SK-N-SH treated with all-trans-retinoic acid at 6 μM for 48 hours (cell line): ENCODE measurements at regions not wholly inside any gene's neighbourhood (a gene's known extent, or its start where the extent isn't known, plus 50 kb on each side); places are given as distances from the start of the nearest gene placed in this dataset.

Experiments used
- ATAC-seq: fragments of 200-7000 bp; cut with Tn5 transposase; 3 replicates; pipeline ENCODE4 v1.9.1; 2020; ENCODE audit warnings: mild to moderate bottlenecking, moderate library complexity
- ARNTL ChIP-seq: fragments of 450-650 bp; formaldehyde crosslinking; IDR thresholded peaks from 2 replicates; pipeline ENCODE4 v1.5.0; 2020; ENCODE audit warnings: low read depth, mild to moderate bottlenecking, moderate library complexity, borderline replicate concordance
- BACH2 ChIP-seq: fragments of 250-450 bp; sonication (Bioruptor Pico); IDR thresholded peaks from 2 replicates; pipeline ENCODE4 v1.9.0; 2021; ENCODE audit warnings: mild to moderate bottlenecking, borderline replicate concordance
- CSDC2 ChIP-seq: fragments of 250-450 bp; sonication (Bioruptor Pico); IDR thresholded peaks from 2 replicates; pipeline ENCODE4 v1.5.0; 2020; ENCODE audit warnings: mild to moderate bottlenecking, moderate library complexity
- ESRRG ChIP-seq: fragments of 250-450 bp; sonication (Bioruptor Pico); IDR thresholded peaks from 2 replicates; pipeline ENCODE4 v1.6.1; 2021; ENCODE audit warnings: mild to moderate bottlenecking
- GLIS3 ChIP-seq: fragments of 250-450 bp; sonication (Bioruptor Pico); IDR thresholded peaks from 2 replicates; pipeline ENCODE4 v1.5.0; 2020; ENCODE audit warnings: mild to moderate bottlenecking, moderate library complexity
- ISL1 ChIP-seq: fragments of 250-450 bp; sonication (Bioruptor Pico); IDR thresholded peaks from 2 replicates; pipeline ENCODE4 v2.1.2; 2022; ENCODE audit warnings: mild to moderate bottlenecking, moderate library complexity
- OSR1 ChIP-seq: fragments of 250-450 bp; sonication (Bioruptor Pico); IDR thresholded peaks from 2 replicates; pipeline ENCODE4 v1.8.0; 2022; ENCODE audit warnings: moderate library complexity, mild to moderate bottlenecking, inconsistent platforms
- PPARA ChIP-seq: fragments of 250-450 bp; sonication (Bioruptor Pico); IDR thresholded peaks from 2 replicates; pipeline ENCODE4 v1.5.0; 2020; ENCODE audit warnings: mild to moderate bottlenecking, borderline replicate concordance
- SNAI2 ChIP-seq: fragments of 250-450 bp; sonication (Bioruptor Pico); IDR thresholded peaks from 2 replicates; pipeline ENCODE4 v1.5.0; 2020; ENCODE audit warnings: mild to moderate bottlenecking, moderate library complexity
- TCF4 ChIP-seq: fragments of 250-450 bp; sonication (Bioruptor Pico); IDR thresholded peaks from 2 replicates; pipeline ENCODE4 v1.8.0; 2021; ENCODE audit warnings: mild to moderate bottlenecking, moderate library complexity, borderline replicate concordance
- TOX ChIP-seq: fragments of 250-450 bp; sonication (Bioruptor Pico); IDR thresholded peaks from 2 replicates; pipeline ENCODE4 v1.8.0; 2021; ENCODE audit warnings: mild to moderate bottlenecking, moderate library complexity, borderline replicate concordance
- ZC3H10 ChIP-seq: fragments of 250-450 bp; sonication (Bioruptor Pico); IDR thresholded peaks from 2 replicates; pipeline ENCODE4 v1.5.1; 2021; ENCODE audit warnings: mild to moderate bottlenecking, moderate library complexity
- ZFP3 ChIP-seq: fragments of 250-450 bp; sonication (Bioruptor Pico); IDR thresholded peaks from 2 replicates; pipeline ENCODE4 v1.5.0; 2020; ENCODE audit warnings: mild to moderate bottlenecking, moderate library complexity
- ZFP30 ChIP-seq: fragments of 450-650 bp; formaldehyde crosslinking; IDR thresholded peaks from 2 replicates; pipeline ENCODE4 v1.5.0; 2022; ENCODE audit warnings: mild to moderate bottlenecking, moderate library complexity
- ZNF565 ChIP-seq: fragments of 450-650 bp; formaldehyde crosslinking; conservative IDR thresholded peaks from 2 replicates; pipeline ENCODE4 v1.5.0; 2020; ENCODE audit warnings: low read depth, mild to moderate bottlenecking, moderate library complexity
- ZNF70 ChIP-seq: fragments of 450-650 bp; formaldehyde crosslinking; IDR thresholded peaks from 2 replicates; pipeline ENCODE4 v1.5.0; 2020; ENCODE audit warnings: mild to moderate bottlenecking, moderate library complexity
- ZNF8 ChIP-seq: fragments of 450-650 bp; formaldehyde crosslinking; IDR thresholded peaks from 2 replicates; pipeline ENCODE4 v1.5.0; 2020; ENCODE audit warnings: mild to moderate bottlenecking, moderate library complexity
- TF ChIP-seq, protein P1 (sequence below): fragments of 250-450 bp; sonication (Bioruptor Pico); IDR thresholded peaks from 2 replicates; pipeline ENCODE4 v1.8.0; 2020; ENCODE audit warnings: mild to moderate bottlenecking, moderate library complexity, borderline replicate concordance
- TF ChIP-seq, protein P2 (sequence below): fragments of 250-450 bp; sonication (Bioruptor Pico); IDR thresholded peaks from 2 replicates; pipeline ENCODE4 v1.5.0; 2020; ENCODE audit warnings: mild to moderate bottlenecking, moderate library complexity
- TF ChIP-seq, protein P3 (sequence below): fragments of 250-450 bp; sonication (Bioruptor Pico); IDR thresholded peaks from 2 replicates; pipeline ENCODE4 v1.8.0; 2021; ENCODE audit warnings: low read depth, mild to moderate bottlenecking, moderate library complexity, borderline replicate concordance
- TF ChIP-seq, protein P4 (sequence below): fragments of 250-450 bp; sonication (Bioruptor Pico); IDR thresholded peaks from 2 replicates; pipeline ENCODE4 v1.5.1; 2020; ENCODE audit warnings: low read depth, mild to moderate bottlenecking, moderate library complexity

DNA sequence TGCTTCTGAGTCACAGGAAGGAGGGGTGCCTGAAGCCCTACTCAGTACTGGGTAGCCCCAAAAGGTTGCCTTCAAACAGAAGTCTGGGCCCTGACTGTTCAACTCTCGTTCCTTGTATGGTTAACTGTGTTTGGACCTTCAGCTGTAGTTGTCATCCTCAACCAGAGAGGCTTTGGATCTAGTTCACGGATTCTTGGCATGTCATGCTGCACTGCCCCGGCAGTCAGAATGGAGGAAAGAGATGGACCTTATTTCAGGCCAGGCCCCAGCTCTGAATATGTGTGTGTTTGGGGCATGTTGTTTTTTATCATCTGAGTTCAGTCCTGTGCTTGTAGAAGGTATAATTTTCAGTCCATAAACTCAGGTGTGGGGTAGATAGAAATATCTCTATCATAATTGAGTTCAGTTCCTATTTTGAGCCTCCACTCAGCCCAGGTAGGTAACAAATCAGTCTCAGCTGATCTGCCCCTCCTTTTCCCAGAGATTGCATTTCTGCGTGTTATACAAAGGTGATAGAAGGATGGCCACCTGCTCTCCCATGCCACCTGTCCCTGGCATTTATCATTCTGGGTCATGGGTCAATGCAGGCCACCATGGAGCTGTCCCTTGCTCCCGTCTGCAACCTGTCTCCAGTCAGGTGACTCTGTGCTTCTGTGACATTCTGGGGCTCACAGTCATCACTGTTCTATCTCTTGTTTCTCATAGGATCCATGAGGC is 127.5 kb upstream of the CPEB4 start:
- ATAC-seq: no peak
- no peak for TF ChIP-seq SNAI2 (CRISPR knock-in tag)
- TF ChIP-seq OSR1 (CRISPR knock-in tag): no peak
- no peak for TF ChIP-seq BACH2 (CRISPR knock-in tag)
- TF ChIP-seq TCF4 (CRISPR knock-in tag): no peak
- TF ChIP-seq TOX (CRISPR knock-in tag): no peak
- no peak for TF ChIP-seq ZC3H10
- TF ChIP-seq, protein P1, sequence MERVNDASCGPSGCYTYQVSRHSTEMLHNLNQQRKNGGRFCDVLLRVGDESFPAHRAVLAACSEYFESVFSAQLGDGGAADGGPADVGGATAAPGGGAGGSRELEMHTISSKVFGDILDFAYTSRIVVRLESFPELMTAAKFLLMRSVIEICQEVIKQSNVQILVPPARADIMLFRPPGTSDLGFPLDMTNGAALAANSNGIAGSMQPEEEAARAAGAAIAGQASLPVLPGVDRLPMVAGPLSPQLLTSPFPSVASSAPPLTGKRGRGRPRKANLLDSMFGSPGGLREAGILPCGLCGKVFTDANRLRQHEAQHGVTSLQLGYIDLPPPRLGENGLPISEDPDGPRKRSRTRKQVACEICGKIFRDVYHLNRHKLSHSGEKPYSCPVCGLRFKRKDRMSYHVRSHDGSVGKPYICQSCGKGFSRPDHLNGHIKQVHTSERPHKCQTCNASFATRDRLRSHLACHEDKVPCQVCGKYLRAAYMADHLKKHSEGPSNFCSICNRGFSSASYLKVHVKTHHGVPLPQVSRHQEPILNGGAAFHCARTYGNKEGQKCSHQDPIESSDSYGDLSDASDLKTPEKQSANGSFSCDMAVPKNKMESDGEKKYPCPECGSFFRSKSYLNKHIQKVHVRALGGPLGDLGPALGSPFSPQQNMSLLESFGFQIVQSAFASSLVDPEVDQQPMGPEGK (CRISPR knock-in tag): no peak
- TF ChIP-seq ARNTL (CRISPR knock-in tag): no peak
- no peak for TF ChIP-seq ZFP30 (CRISPR knock-in tag)

DNA sequence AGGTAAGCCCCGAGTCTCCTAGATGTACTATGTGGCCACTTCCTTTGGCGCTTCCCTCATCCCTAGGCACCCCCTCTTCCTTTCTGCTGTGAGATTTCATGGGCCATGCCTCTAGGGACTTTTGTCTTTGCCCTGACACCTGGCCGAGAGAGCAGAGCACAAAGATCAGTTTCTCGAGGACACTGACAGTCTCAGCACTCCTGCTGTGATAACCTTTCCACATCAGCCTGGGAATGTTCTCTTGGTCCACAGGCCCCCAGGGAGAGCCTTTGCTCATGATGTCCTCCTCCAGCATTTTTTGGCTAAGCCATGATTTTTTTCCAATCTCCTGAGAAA is 127.0 kb upstream of the CPEB4 start:
- ATAC-seq: no peak

DNA sequence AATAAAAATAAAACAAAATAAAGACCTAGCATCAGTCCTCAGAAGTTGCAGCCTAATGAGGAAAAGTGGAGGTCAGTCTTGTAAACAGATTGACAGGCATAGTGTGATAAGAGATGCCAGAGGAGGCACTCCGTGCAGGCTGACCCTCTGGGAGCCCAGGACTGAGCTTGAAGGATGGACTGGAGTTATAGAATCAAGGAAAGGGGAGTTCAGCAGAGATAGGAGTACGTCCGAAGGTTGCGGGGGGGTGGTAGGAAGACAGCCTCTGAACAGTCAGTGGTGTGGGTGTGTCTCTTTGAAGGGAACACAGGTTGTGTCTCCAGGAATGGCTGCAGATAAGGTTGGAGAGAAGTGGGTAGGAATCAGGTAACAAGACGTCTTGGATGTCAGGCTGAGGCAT is 126.1 kb upstream of the CPEB4 start:
- no peak for ATAC-seq
- TF ChIP-seq ZFP30 (CRISPR knock-in tag) (no peak), ZNF70 (CRISPR knock-in tag) (no peak), ISL1 (CRISPR knock-in tag) (no peak), ZNF565 (no peak)
- TF ChIP-seq, protein P2, sequence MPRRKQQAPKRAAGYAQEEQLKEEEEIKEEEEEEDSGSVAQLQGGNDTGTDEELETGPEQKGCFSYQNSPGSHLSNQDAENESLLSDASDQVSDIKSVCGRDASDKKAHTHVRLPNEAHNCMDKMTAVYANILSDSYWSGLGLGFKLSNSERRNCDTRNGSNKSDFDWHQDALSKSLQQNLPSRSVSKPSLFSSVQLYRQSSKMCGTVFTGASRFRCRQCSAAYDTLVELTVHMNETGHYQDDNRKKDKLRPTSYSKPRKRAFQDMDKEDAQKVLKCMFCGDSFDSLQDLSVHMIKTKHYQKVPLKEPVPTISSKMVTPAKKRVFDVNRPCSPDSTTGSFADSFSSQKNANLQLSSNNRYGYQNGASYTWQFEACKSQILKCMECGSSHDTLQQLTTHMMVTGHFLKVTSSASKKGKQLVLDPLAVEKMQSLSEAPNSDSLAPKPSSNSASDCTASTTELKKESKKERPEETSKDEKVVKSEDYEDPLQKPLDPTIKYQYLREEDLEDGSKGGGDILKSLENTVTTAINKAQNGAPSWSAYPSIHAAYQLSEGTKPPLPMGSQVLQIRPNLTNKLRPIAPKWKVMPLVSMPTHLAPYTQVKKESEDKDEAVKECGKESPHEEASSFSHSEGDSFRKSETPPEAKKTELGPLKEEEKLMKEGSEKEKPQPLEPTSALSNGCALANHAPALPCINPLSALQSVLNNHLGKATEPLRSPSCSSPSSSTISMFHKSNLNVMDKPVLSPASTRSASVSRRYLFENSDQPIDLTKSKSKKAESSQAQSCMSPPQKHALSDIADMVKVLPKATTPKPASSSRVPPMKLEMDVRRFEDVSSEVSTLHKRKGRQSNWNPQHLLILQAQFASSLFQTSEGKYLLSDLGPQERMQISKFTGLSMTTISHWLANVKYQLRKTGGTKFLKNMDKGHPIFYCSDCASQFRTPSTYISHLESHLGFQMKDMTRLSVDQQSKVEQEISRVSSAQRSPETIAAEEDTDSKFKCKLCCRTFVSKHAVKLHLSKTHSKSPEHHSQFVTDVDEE (CRISPR knock-in tag): no peak
- TF ChIP-seq, protein P1 (CRISPR knock-in tag): no peak

More for the DNA sequence above, 127.0 kb upstream of the CPEB4 start:
- TF ChIP-seq ZNF565 (no peak), ESRRG (no peak), ZC3H10 (no peak), ISL1 (CRISPR knock-in tag) (no peak), BACH2 (CRISPR knock-in tag) (no peak), CSDC2 (no peak), ZFP3 (CRISPR knock-in tag) (no peak), GLIS3 (no peak), PPARA (CRISPR knock-in tag) (no peak), SNAI2 (CRISPR knock-in tag) (no peak), TOX (CRISPR knock-in tag) (no peak), ZNF8 (no peak)
- TF ChIP-seq, protein P2 (CRISPR knock-in tag): no peak
- TF ChIP-seq, protein P1 (CRISPR knock-in tag): no peak
- TF ChIP-seq, protein P3, sequence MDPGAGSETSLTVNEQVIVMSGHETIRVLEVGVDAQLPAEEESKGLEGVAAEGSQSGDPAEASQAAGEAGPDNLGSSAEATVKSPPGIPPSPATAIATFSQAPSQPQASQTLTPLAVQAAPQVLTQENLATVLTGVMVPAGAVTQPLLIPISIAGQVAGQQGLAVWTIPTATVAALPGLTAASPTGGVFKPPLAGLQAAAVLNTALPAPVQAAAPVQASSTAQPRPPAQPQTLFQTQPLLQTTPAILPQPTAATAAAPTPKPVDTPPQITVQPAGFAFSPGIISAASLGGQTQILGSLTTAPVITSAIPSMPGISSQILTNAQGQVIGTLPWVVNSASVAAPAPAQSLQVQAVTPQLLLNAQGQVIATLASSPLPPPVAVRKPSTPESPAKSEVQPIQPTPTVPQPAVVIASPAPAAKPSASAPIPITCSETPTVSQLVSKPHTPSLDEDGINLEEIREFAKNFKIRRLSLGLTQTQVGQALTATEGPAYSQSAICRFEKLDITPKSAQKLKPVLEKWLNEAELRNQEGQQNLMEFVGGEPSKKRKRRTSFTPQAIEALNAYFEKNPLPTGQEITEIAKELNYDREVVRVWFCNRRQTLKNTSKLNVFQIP (CRISPR knock-in tag): no peak
- TF ChIP-seq, protein P4, sequence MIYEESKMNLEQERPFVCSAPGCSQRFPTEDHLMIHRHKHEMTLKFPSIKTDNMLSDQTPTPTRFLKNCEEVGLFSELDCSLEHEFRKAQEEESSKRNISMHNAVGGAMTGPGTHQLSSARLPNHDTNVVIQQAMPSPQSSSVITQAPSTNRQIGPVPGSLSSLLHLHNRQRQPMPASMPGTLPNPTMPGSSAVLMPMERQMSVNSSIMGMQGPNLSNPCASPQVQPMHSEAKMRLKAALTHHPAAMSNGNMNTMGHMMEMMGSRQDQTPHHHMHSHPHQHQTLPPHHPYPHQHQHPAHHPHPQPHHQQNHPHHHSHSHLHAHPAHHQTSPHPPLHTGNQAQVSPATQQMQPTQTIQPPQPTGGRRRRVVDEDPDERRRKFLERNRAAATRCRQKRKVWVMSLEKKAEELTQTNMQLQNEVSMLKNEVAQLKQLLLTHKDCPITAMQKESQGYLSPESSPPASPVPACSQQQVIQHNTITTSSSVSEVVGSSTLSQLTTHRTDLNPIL (CRISPR knock-in tag): no peak
